Psoas muscle (tissue), 7 donors: ENCODE measurements at regions not wholly inside any gene's neighbourhood (a gene's known extent, or its start where the extent isn't known, plus 50 kb on each side); places are given as distances from the start of the nearest gene placed in this dataset.

ENCODE experiments used
- ATAC-seq, 4 donors: fragments of 200-7000 bp; cut with Tn5 transposase; one replicate each; pipeline ENCODE4 v1.9.1; 2020; ENCODE audit warnings: moderate library complexity in 3 of 4, mild to moderate bottlenecking in 2 of 4
- DNase-seq, 2 donors: peaks; one replicate each; pipeline ENCODE4 v3.0.0-alpha.2; 2020
- H3K27ac ChIP-seq: fragments of 200-600 bp; one replicate; pipeline ENCODE4 v1.8.0; 2022
- H3K27me3 ChIP-seq, 3 donors: fragments of 200-600 bp in 1 of 3; one replicate each; pipeline versions ENCODE4 v1.6.1 to v1.8.0; 2013 to 2022; ENCODE audit warnings: low read length in 2 of 3, mild to moderate bottlenecking in 2 of 3, moderate library complexity in 1 of 3; ENCODE audit not compliant: insufficient read depth in 3 of 3
- H3K36me3 ChIP-seq, 2 donors: fragments of 200-600 bp in 1 of 2; one replicate each; pipeline versions ENCODE4 v1.6.1 to v1.8.0; 2013 to 2022; ENCODE audit warnings: low read depth in 1 of 2, mild to moderate bottlenecking in 1 of 2, moderate library complexity in 1 of 2; ENCODE audit not compliant: insufficient read depth in 1 of 2
- H3K4me1 ChIP-seq: fragments of 200-600 bp; one replicate; pipeline ENCODE4 v1.8.0; 2022
- H3K4me3 ChIP-seq: fragments of 200-600 bp; one replicate; pipeline ENCODE4 v1.8.0; 2022; ENCODE audit warnings: mild to moderate bottlenecking
- H3K9me3 ChIP-seq: fragments of 200-600 bp; one replicate; pipeline ENCODE4 v1.8.0; 2022
- CTCF ChIP-seq: fragments of 200-600 bp; IDR thresholded peaks from one replicate; pipeline ENCODE4 v1.8.0; 2022; ENCODE audit warnings: antibody characterized with exemption
- WGBS, 3 donors: extraction: QIAGEN DNeasy Blood & Tissue Kit; methylation state at CpG; one replicate each; pipeline versions ENCODE4 v1.1.6 to v1.1.7; 2013; 5-methylcytosine and 5-hydroxymethylcytosine counted together
- intact Hi-C, 2 donors: fragments of 100-400 bp; cut with DNase I; formaldehyde crosslinking; loops; one replicate each; pipeline versions ENCODE4 v1.11.0 to v1.14.2; 2022
- donor health status: healthy with polysubstance abuse.
- donor health status: DM: no; HTN: no; CAD: no; lungs with moderate emphysema.
- donor health status: Bipolar disorder and iron deficiency.
- donor health status: healthy.
- donor health status: DM: yes; HTN: yes; CAD: no.
- donor health status: DM: no; HTN: no; CAD: no.
- donor health status: DM: yes; HTN: yes; CAD: no.

- no peaks in the 10 kb centered on the region for H3K36me3 ChIP-seq
- H3K9me3 ChIP-seq = no peaks in the 10 kb centered on the region
- no peaks in the 10 kb centered on the region for H3K27me3 ChIP-seq
- no peak for TF ChIP-seq CTCF
- DNase-seq = no peak
- ATAC-seq = no peak
- 73 to 78% (median 77%) methylated on average over 2 of the region's 2 CpGs for WGBS, 3 donors
- H3K4me3 ChIP-seq = no peak overlapping the region
- H3K27ac ChIP-seq = no peak overlapping the region
- intact Hi-C loops = no loop called here
- no peaks in the 10 kb centered on the region for H3K4me1 ChIP-seq
These were observed 57.0 kb upstream of the MAP9 start for GRCh38 chr4:155433636-155434360.

GRCh38 chr4:155430895-155431795, 54.4 kb upstream of the MAP9 start:
- no peak for TF ChIP-seq CTCF

GRCh38 chr4:155428128-155428527, 51.4 kb upstream of the MAP9 start:
- intact Hi-C loops = no loop called here
- TF ChIP-seq CTCF = no peak
- H3K27ac ChIP-seq = no peak overlapping the region
- H3K9me3 ChIP-seq = peaks cover 9% of the 10 kb centered on the region
- H3K27me3 ChIP-seq = no peaks in the 10 kb centered on the region
- no peak overlapping the region for H3K4me3 ChIP-seq
- no peaks in the 10 kb centered on the region for H3K4me1 ChIP-seq
- no peak for DNase-seq
- no peak for ATAC-seq
- no peaks in the 10 kb centered on the region for H3K36me3 ChIP-seq

More at GRCh38 chr4:155430895-155431795, 54.4 kb upstream of the MAP9 start:
- H3K27ac ChIP-seq = no peak overlapping the region
- peaks cover 9% of the 10 kb centered on the region for H3K9me3 ChIP-seq
- no peaks in the 10 kb centered on the region for H3K4me1 ChIP-seq
- intact Hi-C loops = no loop called here
- no peaks in the 10 kb centered on the region for H3K36me3 ChIP-seq
- ATAC-seq (no peak), DNase-seq (no peak)
- no peaks in the 10 kb centered on the region for H3K27me3 ChIP-seq
- 58 to 67% (median 61%) methylated on average over 2 of the region's 2 CpGs for WGBS, 3 donors
- H3K4me3 ChIP-seq = no peak overlapping the region

GRCh38 chr4:155426953-155427352, 50.2 kb upstream of the MAP9 start:
- Histone ChIP-seq H3K4me3 (no peak overlapping the region), H3K4me1 (no peaks in the 10 kb centered on the region), H3K27ac (no peak overlapping the region), H3K9me3 (peaks cover 9% of the 10 kb centered on the region), H3K27me3 (no peaks in the 10 kb centered on the region), H3K36me3 (no peaks in the 10 kb centered on the region)
- DNase-seq (no peak), ATAC-seq (no peak)
- 47 to 51% (median 48%) methylated on average over 9 of the region's 9 CpGs for WGBS, 3 donors
- intact Hi-C loops = no loop called here
- TF ChIP-seq CTCF = no peak
